Subcutaneous abdominal adipose tissue (tissue), 5 donors: ENCODE measurements at regions not wholly inside any gene's neighbourhood (a gene's known extent, or its start where the extent isn't known, plus 50 kb on each side); places are given as distances from the start of the nearest gene placed in this dataset.

ENCODE experiments used
- H3K27ac ChIP-seq: one replicate; pipeline ENCODE4 v1.7.0; 2013; ENCODE audit warnings: low read depth, mild to moderate bottlenecking, inconsistent platforms, low read length, moderate library complexity
- H3K27me3 ChIP-seq, 5 donors: one replicate each; pipeline ENCODE4 v1.7.0; 2013; ENCODE audit warnings: low read length in 5 of 5, inconsistent platforms in 1 of 5; ENCODE audit not compliant: control insufficient read depth in 5 of 5, insufficient read depth in 4 of 5
- H3K36me3 ChIP-seq, 5 donors: one replicate each; pipeline ENCODE4 v1.7.0; 2013; ENCODE audit warnings: low read length in 5 of 5; ENCODE audit not compliant: control insufficient read depth in 5 of 5, insufficient read depth in 5 of 5
- H3K4me1 ChIP-seq, 5 donors: one replicate each; pipeline ENCODE4 v1.7.0; 2013; ENCODE audit warnings: low read length in 5 of 5, mild to moderate bottlenecking in 3 of 5, moderate library complexity in 1 of 5; ENCODE audit not compliant: control insufficient read depth in 5 of 5, insufficient read depth in 5 of 5
- H3K4me3 ChIP-seq, 5 donors: one replicate each; pipeline ENCODE4 v1.7.0; 2013; ENCODE audit warnings: low read length in 5 of 5, low read depth in 1 of 5
- H3K9ac ChIP-seq, 5 donors: one replicate each; pipeline ENCODE4 v1.7.0; 2013; ENCODE audit warnings: low read length in 5 of 5, mild to moderate bottlenecking in 4 of 5, moderate library complexity in 3 of 5
- H3K9me3 ChIP-seq, 5 donors: one replicate each; pipeline ENCODE4 v1.7.0; 2013; ENCODE audit warnings: low read length in 5 of 5; ENCODE audit not compliant: control insufficient read depth in 5 of 5
- donor health status: healthy.
- donor health status: healthy.
- donor health status: healthy.
- donor health status: healthy.
- donor health status: healthy.

GRCh38 chr2:236965841-236966096, 119.9 kb upstream of the COPS8 start:
- Histone ChIP-seq H3K9ac (no peak overlapping the region), H3K9me3 (no peaks in the 10 kb centered on the region), H3K27me3 (no peaks in the 10 kb centered on the region), H3K36me3 (no peaks in the 10 kb centered on the region), H3K27ac (no peak overlapping the region), H3K4me1 (peaks cover 2 to 30% (median 9%) of the 10 kb centered on the region in 5 donors), H3K4me3 (no peak overlapping the region)

- Histone ChIP-seq H3K4me1 (peaks cover 3 to 46% (median 18%) of the 10 kb centered on the region in 5 donors), H3K27ac (no peak overlapping the region), H3K27me3 (peaks cover 0 to 4% (median 0%) of the 10 kb centered on the region in 5 donors), H3K4me3 (no peak overlapping the region), H3K9me3 (no peaks in the 10 kb centered on the region), H3K36me3 (no peaks in the 10 kb centered on the region), H3K9ac (no peak overlapping the region)
Measured at GRCh38 chr2:236967499-236967783, 118.2 kb upstream of the COPS8 start.

- Histone ChIP-seq H3K4me3 (no peak overlapping the region), H3K9me3 (no peaks in the 10 kb centered on the region), H3K27me3 (peaks cover 0 to 6% (median 0%) of the 10 kb centered on the region in 5 donors), H3K27ac (no peak overlapping the region), H3K4me1 (peaks cover 4 to 54% (median 20%) of the 10 kb centered on the region in 5 donors), H3K9ac (no peak overlapping the region), H3K36me3 (no peaks in the 10 kb centered on the region)
Measured at GRCh38 chr2:236968101-236968879, 117.4 kb upstream of the COPS8 start.

- Histone ChIP-seq H3K4me3 (no peak overlapping the region), H3K27ac (no peak overlapping the region), H3K27me3 (peaks cover 0 to 6% (median 0%) of the 10 kb centered on the region in 5 donors), H3K9ac (no peak overlapping the region), H3K36me3 (no peaks in the 10 kb centered on the region), H3K9me3 (no peaks in the 10 kb centered on the region), H3K4me1 (peaks cover 4 to 55% (median 18%) of the 10 kb centered on the region in 5 donors)
Measured at GRCh38 chr2:236968880-236969534, 116.7 kb upstream of the COPS8 start.

GRCh38 chr2:236969767-236970655, 115.7 kb upstream of the COPS8 start:
- no peak overlapping the region for H3K27ac ChIP-seq
- no peak overlapping the region for H3K4me3 ChIP-seq
- peaks cover 0 to 6% (median 0%) of the 10 kb centered on the region in 5 donors for H3K27me3 ChIP-seq
- H3K36me3 ChIP-seq: no peaks in the 10 kb centered on the region
- peaks cover 4 to 45% (median 9%) of the 10 kb centered on the region in 5 donors for H3K4me1 ChIP-seq
- H3K9ac ChIP-seq: no peak overlapping the region
- no peaks in the 10 kb centered on the region for H3K9me3 ChIP-seq

- Histone ChIP-seq H3K36me3 (no peaks in the 10 kb centered on the region), H3K27ac (peak overlapping the region; percentile 23), H3K9me3 (no peaks in the 10 kb centered on the region), H3K4me3 (no peak overlapping the region), H3K4me1 (peaks cover 2 to 45% (median 9%) of the 10 kb centered on the region in 5 donors), H3K9ac (no peak overlapping the region), H3K27me3 (peaks cover 0 to 6% (median 0%) of the 10 kb centered on the region in 5 donors)
Measured at GRCh38 chr2:236970656-236971010, 115.1 kb upstream of the COPS8 start.

- Histone ChIP-seq H3K27me3 (peaks cover 0 to 6% (median 0%) of the 10 kb centered on the region in 5 donors), H3K4me1 (peaks cover 2 to 45% (median 9%) of the 10 kb centered on the region in 5 donors)
Measured at GRCh38 chr2:236971131-236971821, 114.4 kb upstream of the COPS8 start.

GRCh38 chr2:236971919-236972381, 113.7 kb upstream of the COPS8 start:
- Histone ChIP-seq H3K4me1 (peaks cover 2 to 44% (median 9%) of the 10 kb centered on the region in 5 donors), H3K36me3 (no peaks in the 10 kb centered on the region), H3K9me3 (no peaks in the 10 kb centered on the region), H3K27ac (peak overlapping the region; percentile 37), H3K4me3 (no peak overlapping the region), H3K27me3 (peaks cover 0 to 6% (median 0%) of the 10 kb centered on the region in 5 donors), H3K9ac (no peak overlapping the region)

More at GRCh38 chr2:236971131-236971821, 114.4 kb upstream of the COPS8 start:
- Histone ChIP-seq H3K27ac (peak overlapping the region; percentile 23), H3K4me3 (no peak overlapping the region), H3K9me3 (no peaks in the 10 kb centered on the region), H3K9ac (no peak overlapping the region), H3K36me3 (no peaks in the 10 kb centered on the region)

- Histone ChIP-seq H3K27me3 (peaks cover 0 to 6% (median 0%) of the 10 kb centered on the region in 5 donors), H3K4me3 (no peak overlapping the region), H3K27ac (peak overlapping the region; percentile 37), H3K36me3 (no peaks in the 10 kb centered on the region), H3K4me1 (peaks cover 2 to 42% (median 9%) of the 10 kb centered on the region in 5 donors), H3K9ac (no peak overlapping the region), H3K9me3 (no peaks in the 10 kb centered on the region)
Measured at GRCh38 chr2:236972491-236973342, 113.0 kb upstream of the COPS8 start.
